ENCODE measurements at regions not wholly inside any gene's neighbourhood (a gene's known extent, or its start where the extent isn't known, plus 50 kb on each side); places are given as distances from the start of the nearest gene placed in this dataset.

- Mint-ChIP-seq H3K4me3 (no peak overlapping the region), H3K9me3 (peaks cover 0 to 2% of the 10 kb centered on the region in 2 donors), H3K27me3 (ENCODE audit: low read depth in 2 of 2) (peaks cover 23 to 33% of the 10 kb centered on the region in 2 donors), H3K36me3 (no peaks in the 10 kb centered on the region), H3K27ac (no peak overlapping the region), H3K4me1 (no peaks in the 10 kb centered on the region)
- Histone ChIP-seq H3K9me3 (ENCODE audit: control insufficient read depth, insufficient read depth, low read length) (no peaks in the 10 kb centered on the region), H3K27me3 (ENCODE audit: control insufficient read depth, insufficient read depth, low read length) (no peaks in the 10 kb centered on the region), H3K4me3 (ENCODE audit: low read length) (no peak overlapping the region), H3K36me3 (ENCODE audit: control insufficient read depth, insufficient read depth, low read length) (no peaks in the 10 kb centered on the region), H3K27ac (ENCODE audit: low read length) (no peak overlapping the region), H3K4me1 (ENCODE audit: control insufficient read depth, insufficient read depth, low read length) (no peaks in the 10 kb centered on the region)
- no peak for TF ChIP-seq CTCF (IDR thresholded peaks at IDR 0.05)
- 86% methylated on average over 6 of the region's 6 CpGs for WGBS (ENCODE audit: insufficient coverage)
- intact Hi-C loops (cut with micrococcal nuclease): no loop called here
- ATAC-seq: no peak
- DNase-seq: no peak
Measured at GRCh38 chr11:69992943-69993694, 85.0 kb upstream of the ANO1 start.

- no peaks in the 10 kb centered on the region for H3K9me3 ChIP-seq (ENCODE audit: control insufficient read depth, insufficient read depth, low read length)
- intact Hi-C loops (cut with micrococcal nuclease): no loop called here
- peaks cover 13 to 25% of the 10 kb centered on the region in 2 donors for H3K27me3 Mint-ChIP-seq (ENCODE audit: low read depth in 2 of 2)
- no peaks in the 10 kb centered on the region for H3K36me3 ChIP-seq (ENCODE audit: control insufficient read depth, insufficient read depth, low read length)
- H3K36me3 Mint-ChIP-seq: no peaks in the 10 kb centered on the region
- no peaks in the 10 kb centered on the region for H3K4me1 ChIP-seq (ENCODE audit: control insufficient read depth, insufficient read depth, low read length)
- H3K27ac ChIP-seq (ENCODE audit: low read length): no peak overlapping the region
- H3K9me3 Mint-ChIP-seq: peaks cover 0 to 2% of the 10 kb centered on the region in 2 donors
- H3K27ac Mint-ChIP-seq: no peak overlapping the region
- DNase-seq (no peak), ATAC-seq (no peak)
- H3K4me1 Mint-ChIP-seq: no peaks in the 10 kb centered on the region
- no peak for TF ChIP-seq CTCF (IDR thresholded peaks at IDR 0.05)
- 71% methylated on average over 2 of the region's 3 CpGs for WGBS (ENCODE audit: insufficient coverage)
- H3K4me3 Mint-ChIP-seq: no peak overlapping the region
- no peak overlapping the region for H3K4me3 ChIP-seq (ENCODE audit: low read length)
- H3K27me3 ChIP-seq (ENCODE audit: control insufficient read depth, insufficient read depth, low read length): no peaks in the 10 kb centered on the region
Measured at GRCh38 chr11:69994810-69995209, 83.3 kb upstream of the ANO1 start.

- Histone ChIP-seq H3K27me3 (ENCODE audit: control insufficient read depth, insufficient read depth, low read length) (no peaks in the 10 kb centered on the region), H3K4me1 (ENCODE audit: control insufficient read depth, insufficient read depth, low read length) (no peaks in the 10 kb centered on the region), H3K4me3 (ENCODE audit: low read length) (no peak overlapping the region), H3K36me3 (ENCODE audit: control insufficient read depth, insufficient read depth, low read length) (no peaks in the 10 kb centered on the region), H3K9me3 (ENCODE audit: control insufficient read depth, insufficient read depth, low read length) (no peaks in the 10 kb centered on the region), H3K27ac (ENCODE audit: low read length) (no peak overlapping the region)
- Mint-ChIP-seq H3K9me3 (peaks cover 0 to 2% of the 10 kb centered on the region in 2 donors), H3K27me3 (ENCODE audit: low read depth in 2 of 2) (peaks cover 13 to 20% of the 10 kb centered on the region in 2 donors), H3K36me3 (no peaks in the 10 kb centered on the region), H3K4me3 (no peak overlapping the region), H3K27ac (no peak overlapping the region), H3K4me1 (no peaks in the 10 kb centered on the region)
- DNase-seq (no peak), ATAC-seq (no peak)
- TF ChIP-seq CTCF (IDR thresholded peaks at IDR 0.05): no peak
- WGBS (ENCODE audit: insufficient coverage): 95% methylated on average over 9 of the region's 10 CpGs
- intact Hi-C loops (cut with micrococcal nuclease): no loop called here
Measured at GRCh38 chr11:69995697-69996096, 82.4 kb upstream of the ANO1 start.

GRCh38 chr11:69996451-69996850 lies 81.7 kb upstream of the ANO1 start:
- Histone ChIP-seq H3K4me1 (ENCODE audit: control insufficient read depth, insufficient read depth, low read length) (no peaks in the 10 kb centered on the region), H3K27ac (ENCODE audit: low read length) (no peak overlapping the region), H3K36me3 (ENCODE audit: control insufficient read depth, insufficient read depth, low read length) (no peaks in the 10 kb centered on the region), H3K9me3 (ENCODE audit: control insufficient read depth, insufficient read depth, low read length) (no peaks in the 10 kb centered on the region), H3K27me3 (ENCODE audit: control insufficient read depth, insufficient read depth, low read length) (no peaks in the 10 kb centered on the region), H3K4me3 (ENCODE audit: low read length) (no peak overlapping the region)
- intact Hi-C loops (cut with micrococcal nuclease): no loop called here
- Mint-ChIP-seq H3K36me3 (no peaks in the 10 kb centered on the region), H3K27me3 (ENCODE audit: low read depth in 2 of 2) (peaks cover 13 to 14% of the 10 kb centered on the region in 2 donors), H3K4me3 (no peak overlapping the region), H3K9me3 (peaks cover 0 to 2% of the 10 kb centered on the region in 2 donors), H3K4me1 (no peaks in the 10 kb centered on the region), H3K27ac (no peak overlapping the region)
- ATAC-seq: no peak
- no peak for DNase-seq
- 38% methylated on average over 1 of the region's 1 CpG for WGBS (ENCODE audit: insufficient coverage)
- TF ChIP-seq CTCF (IDR thresholded peaks at IDR 0.05): no peak

Data from natural killer cell (primary cell).